ENCODE measurements at regions not wholly inside any gene's neighbourhood (a gene's known extent, or its start where the extent isn't known, plus 50 kb on each side); places are given as distances from the start of the nearest gene placed in this dataset.

GRCh38 chr14:38432186-38432585 is 176.3 kb upstream of the CLEC14A start:
- Histone ChIP-seq H3K79me2 (ENCODE audit: low read length) (no peaks in the 10 kb centered on the region), H3K27ac (ENCODE audit: low read length) (no peak overlapping the region), H4K20me1 (ENCODE audit: insufficient read depth, low read length) (no peaks in the 10 kb centered on the region), H3K9me3 (ENCODE audit: insufficient read depth, low read length) (no peaks in the 10 kb centered on the region), H3K9ac (ENCODE audit: low read length) (no peak overlapping the region), H2AFZ (ENCODE audit: low read depth, low read length) (no peak overlapping the region), H3K4me1 (ENCODE audit: low read length) (no peaks in the 10 kb centered on the region), H3K4me3 (ENCODE audit: low read length) (no peak overlapping the region), H3K27me3 (ENCODE audit: low read depth, low read length) (no peaks in the 10 kb centered on the region), H3K36me3 (replicated peaks; ENCODE audit: low read depth, low read length) (no peaks in the 10 kb centered on the region), H3K4me2 (ENCODE audit: low read length) (no peak overlapping the region)
- TF ChIP-seq CTCF (IDR thresholded peaks at IDR 0.05; ENCODE audit: low read depth, low read length) (no peak), EZH2phosphoT487 (IDR thresholded peaks at IDR 0.05; ENCODE audit: low read depth) (no peak)

GRCh38 chr14:38431156-38431555 is 175.3 kb upstream of the CLEC14A start:
- H3K27ac ChIP-seq (ENCODE audit: low read length) = no peak overlapping the region
- no peak overlapping the region for H3K4me2 ChIP-seq (ENCODE audit: low read length)
- H3K79me2 ChIP-seq (ENCODE audit: low read length) = no peaks in the 10 kb centered on the region
- H3K9ac ChIP-seq (ENCODE audit: low read length) = no peak overlapping the region
- no peaks in the 10 kb centered on the region for H3K4me1 ChIP-seq (ENCODE audit: low read length)
- no peaks in the 10 kb centered on the region for H3K36me3 ChIP-seq (replicated peaks; ENCODE audit: low read depth, low read length)
- H3K27me3 ChIP-seq (ENCODE audit: low read depth, low read length) = no peaks in the 10 kb centered on the region
- H2AFZ ChIP-seq (ENCODE audit: low read depth, low read length) = no peak overlapping the region
- TF ChIP-seq CTCF (IDR thresholded peaks at IDR 0.05; ENCODE audit: low read depth, low read length) (no peak), EZH2phosphoT487 (IDR thresholded peaks at IDR 0.05; ENCODE audit: low read depth) (no peak)
- no peaks in the 10 kb centered on the region for H4K20me1 ChIP-seq (ENCODE audit: insufficient read depth, low read length)
- H3K4me3 ChIP-seq (ENCODE audit: low read length) = no peak overlapping the region
- H3K9me3 ChIP-seq (ENCODE audit: insufficient read depth, low read length) = no peaks in the 10 kb centered on the region

DNA sequence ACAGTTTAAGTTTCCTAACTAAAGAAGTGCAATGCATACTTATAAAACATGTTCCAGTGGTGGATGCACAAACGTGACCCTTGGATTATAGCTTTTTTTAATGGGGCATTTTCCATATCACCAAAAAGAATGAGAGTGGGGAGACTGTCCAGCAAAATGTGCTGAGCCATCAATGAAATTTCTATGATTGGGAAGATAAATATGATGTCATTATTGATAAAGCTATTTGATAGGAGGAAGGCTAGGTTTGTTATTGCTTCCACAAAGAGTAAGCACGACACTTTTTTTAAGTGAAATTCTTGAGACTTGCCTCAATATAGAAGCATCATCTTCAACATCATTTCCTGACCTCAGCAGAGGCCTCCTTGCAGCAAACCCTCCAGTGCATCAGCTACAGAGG is 174.6 kb upstream of the CLEC14A start:
- Histone ChIP-seq H3K79me2 (ENCODE audit: low read length) (no peaks in the 10 kb centered on the region), H3K27me3 (ENCODE audit: low read depth, low read length) (no peaks in the 10 kb centered on the region), H3K4me3 (ENCODE audit: low read length) (no peak overlapping the region), H3K4me2 (ENCODE audit: low read length) (no peak overlapping the region), H3K9ac (ENCODE audit: low read length) (no peak overlapping the region), H3K9me3 (ENCODE audit: insufficient read depth, low read length) (no peaks in the 10 kb centered on the region), H3K27ac (ENCODE audit: low read length) (no peak overlapping the region), H4K20me1 (ENCODE audit: insufficient read depth, low read length) (no peaks in the 10 kb centered on the region), H3K36me3 (replicated peaks; ENCODE audit: low read depth, low read length) (no peaks in the 10 kb centered on the region), H3K4me1 (ENCODE audit: low read length) (no peaks in the 10 kb centered on the region), H2AFZ (ENCODE audit: low read depth, low read length) (no peak overlapping the region)
- TF ChIP-seq CTCF (IDR thresholded peaks at IDR 0.05; ENCODE audit: low read depth, low read length) (no peak), EZH2phosphoT487 (IDR thresholded peaks at IDR 0.05; ENCODE audit: low read depth) (no peak)

GRCh38 chr14:38425324-38425976 is 169.6 kb upstream of the CLEC14A start:
- Histone ChIP-seq H3K4me3 (ENCODE audit: low read length) (no peak overlapping the region), H3K36me3 (replicated peaks; ENCODE audit: low read depth, low read length) (no peaks in the 10 kb centered on the region), H3K4me1 (ENCODE audit: low read length) (no peaks in the 10 kb centered on the region), H3K9me3 (ENCODE audit: insufficient read depth, low read length) (no peaks in the 10 kb centered on the region), H3K4me2 (ENCODE audit: low read length) (no peak overlapping the region), H4K20me1 (ENCODE audit: insufficient read depth, low read length) (no peaks in the 10 kb centered on the region), H3K9ac (ENCODE audit: low read length) (no peak overlapping the region), H2AFZ (ENCODE audit: low read depth, low read length) (no peak overlapping the region), H3K27me3 (ENCODE audit: low read depth, low read length) (no peaks in the 10 kb centered on the region), H3K79me2 (ENCODE audit: low read length) (no peaks in the 10 kb centered on the region), H3K27ac (ENCODE audit: low read length) (no peak overlapping the region)
- TF ChIP-seq CTCF (IDR thresholded peaks at IDR 0.05; ENCODE audit: low read depth, low read length) = no peak
- no peak for TF ChIP-seq EZH2phosphoT487 (IDR thresholded peaks at IDR 0.05; ENCODE audit: low read depth)

All from OCI-LY3 (cell line).